Limb (tissue), 2 donors: ENCODE measurements at regions not wholly inside any gene's neighbourhood (a gene's known extent, or its start where the extent isn't known, plus 50 kb on each side); places are given as distances from the start of the nearest gene placed in this dataset.
"Not testable (repeated sequence)": the region's sequence is repeated elsewhere in the genome, so short reads cannot be mapped to it uniquely, and the experiment has no call there.

Source experiments
- DNase-seq, 2 donors: peaks; one replicate each; pipeline ENCODE4 v3.0.0-alpha.2; 2016; ENCODE audit errors: extremely low spot score in 2 of 2

DNA sequence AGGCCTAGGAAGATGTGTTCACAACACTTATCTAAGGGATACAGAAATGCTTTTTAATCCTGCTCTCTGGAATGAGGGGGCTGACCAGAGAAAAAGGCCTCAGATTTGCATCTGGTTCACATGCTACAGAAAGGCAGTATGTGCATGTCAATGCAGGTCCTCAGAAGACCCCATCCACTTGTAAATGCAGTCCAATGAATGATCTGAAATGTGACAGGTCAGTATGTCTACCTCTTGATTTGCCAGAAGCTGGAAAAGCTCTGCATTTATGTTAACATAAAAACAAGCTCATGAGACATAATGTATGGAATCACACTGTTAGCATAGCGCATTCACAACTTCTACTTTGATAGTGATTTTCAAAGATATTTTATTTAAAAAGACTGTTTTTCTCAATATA, 367.4 kb upstream of the CHORDC1 start:
- no peak for DNase-seq

DNA sequence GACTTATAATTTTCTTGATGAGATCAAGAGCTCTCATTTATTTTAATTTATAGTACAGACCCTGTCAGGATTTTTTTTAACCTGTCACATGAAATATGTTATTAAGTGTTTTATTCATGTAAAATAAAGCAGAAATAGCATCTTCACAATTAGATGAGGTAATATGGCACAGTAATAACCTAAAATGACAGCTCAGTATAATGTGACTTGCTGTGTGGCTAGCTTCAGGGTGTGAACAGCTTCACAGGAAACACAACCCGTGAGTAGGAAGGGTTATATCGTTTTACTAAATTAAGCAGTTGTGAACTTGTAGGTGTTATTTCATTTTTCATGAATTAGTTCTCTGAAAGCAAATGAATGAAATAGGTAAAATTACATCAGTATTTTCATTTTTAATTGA, 366.9 kb upstream of the CHORDC1 start:
- no peak for DNase-seq

DNA sequence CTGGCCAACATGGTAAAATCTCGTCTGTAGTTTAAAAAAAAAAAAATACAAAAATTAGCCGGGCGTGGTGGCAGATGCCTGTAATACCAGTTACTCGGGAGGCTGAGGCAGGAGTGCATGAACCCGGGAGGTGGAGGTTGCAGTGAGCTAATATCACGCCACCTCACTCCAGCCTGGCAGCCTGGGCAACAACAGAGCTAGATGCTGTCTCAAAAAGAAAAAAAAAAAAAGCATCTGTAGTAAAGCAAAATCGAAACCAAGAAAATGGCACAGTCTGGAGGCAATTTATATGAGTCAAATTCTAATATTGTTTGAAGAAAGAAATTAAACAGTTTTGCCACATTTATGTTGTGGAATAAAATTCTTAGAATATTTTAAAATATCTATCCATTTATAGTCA, 365.0 kb upstream of the CHORDC1 start:
- DNase-seq = no peak

DNA sequence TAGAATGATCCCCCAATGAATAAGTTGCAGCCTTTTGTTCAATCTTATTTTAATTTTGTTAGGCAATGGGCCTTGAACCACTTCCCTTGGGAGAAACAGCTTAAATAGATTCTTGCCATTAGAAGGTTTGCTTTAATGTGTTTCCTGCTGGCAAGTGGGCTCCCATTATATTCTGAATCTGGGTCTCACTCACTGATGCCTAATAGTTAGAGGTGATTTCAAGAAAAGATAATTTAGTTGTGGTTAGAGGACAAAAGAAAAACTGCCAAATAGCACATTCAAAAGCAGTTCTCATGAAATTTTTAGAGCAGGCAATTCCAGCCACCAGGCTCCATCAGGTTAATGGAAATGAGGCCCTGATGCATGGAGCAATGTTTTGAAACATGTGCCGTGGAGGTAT, 362.6 kb upstream of the CHORDC1 start:
- no peak for DNase-seq

DNA sequence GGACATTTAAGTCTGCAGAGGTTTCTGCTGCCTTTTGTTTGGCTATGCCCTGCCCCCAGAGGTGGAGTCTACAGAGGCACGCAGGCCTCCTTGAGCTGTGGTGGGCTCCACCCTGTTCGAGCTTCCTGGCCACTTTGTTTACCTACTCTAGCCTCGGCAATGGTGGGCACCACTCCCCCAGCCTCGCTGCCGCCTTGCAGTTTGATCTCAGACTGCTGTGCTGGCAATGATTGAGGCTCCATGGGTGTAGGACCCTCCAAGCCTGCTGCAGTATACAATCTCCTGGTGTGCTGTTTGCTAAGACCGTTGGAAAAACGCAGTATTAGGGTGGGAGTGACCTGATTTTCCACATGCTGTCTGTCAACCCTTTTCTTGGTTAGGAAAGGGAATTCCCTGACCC, 360.1 kb upstream of the CHORDC1 start:
- not testable (repeated sequence) for DNase-seq

DNA sequence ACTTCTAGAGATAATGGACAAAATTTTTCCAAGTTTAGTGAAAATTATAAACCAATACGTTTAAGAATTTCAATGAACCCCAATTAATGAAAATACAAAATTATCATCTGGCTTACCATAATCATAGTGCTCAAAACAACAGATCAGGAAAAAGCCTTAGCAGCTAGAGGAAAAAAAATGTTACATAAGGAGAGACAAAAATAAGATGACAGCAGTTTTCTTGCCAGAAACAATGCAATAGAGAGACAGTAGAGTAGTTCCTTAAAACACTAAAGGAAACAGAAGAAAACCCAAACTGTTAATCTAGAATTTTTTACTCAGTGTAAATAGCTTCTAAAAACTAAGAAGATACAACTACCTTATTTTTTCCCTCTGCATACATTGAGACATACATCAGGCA, 341.7 kb upstream of the CHORDC1 start:
- no peak for DNase-seq

DNA sequence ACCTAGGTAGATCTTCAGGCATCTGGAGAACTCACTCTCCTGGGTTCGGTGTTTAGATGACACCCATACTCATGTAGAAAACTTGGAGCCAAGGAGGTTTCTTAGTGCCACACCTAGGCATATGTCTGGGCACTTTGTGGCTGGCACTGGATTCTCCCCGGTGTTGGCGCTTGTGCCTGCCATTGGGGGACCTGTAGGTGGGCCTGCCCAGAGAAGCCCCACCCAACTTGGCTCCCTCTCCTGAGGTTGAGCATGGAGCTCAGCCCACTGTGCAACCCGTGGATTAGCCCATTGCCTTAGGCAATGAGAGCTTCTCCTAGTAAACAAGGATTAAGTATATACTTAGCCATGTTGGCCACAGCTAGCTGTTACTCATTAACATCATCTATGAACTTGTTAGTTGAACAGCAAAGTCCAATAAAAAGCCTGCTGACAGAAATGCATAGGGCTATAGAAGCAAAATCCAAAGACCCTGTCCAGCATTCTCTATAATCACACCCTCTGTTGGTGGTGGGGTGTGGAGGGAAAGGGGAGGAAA, 335.5 kb upstream of the CHORDC1 start:
- DNase-seq = no peak

DNA sequence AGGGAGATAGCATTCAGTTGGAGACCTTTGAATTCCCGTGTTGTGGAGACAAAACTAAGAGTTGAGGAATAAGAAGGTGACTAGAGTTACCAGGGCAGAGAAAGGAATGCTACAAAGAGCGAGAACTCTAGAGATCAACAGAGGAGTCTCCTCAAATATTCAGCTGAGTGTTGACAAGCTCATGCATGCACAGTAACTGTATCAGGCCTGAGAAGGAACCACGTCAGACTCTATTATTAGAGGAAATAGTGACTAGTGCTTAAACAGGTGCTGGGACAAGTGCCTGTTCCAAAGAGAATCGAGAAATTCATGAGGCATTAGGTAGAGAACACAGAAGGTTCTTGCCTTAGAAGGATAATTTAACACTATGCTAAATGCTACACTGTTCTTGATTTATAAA, 333.8 kb upstream of the CHORDC1 start:
- DNase-seq = peak in 1 of 2 donors; percentile 27

DNA sequence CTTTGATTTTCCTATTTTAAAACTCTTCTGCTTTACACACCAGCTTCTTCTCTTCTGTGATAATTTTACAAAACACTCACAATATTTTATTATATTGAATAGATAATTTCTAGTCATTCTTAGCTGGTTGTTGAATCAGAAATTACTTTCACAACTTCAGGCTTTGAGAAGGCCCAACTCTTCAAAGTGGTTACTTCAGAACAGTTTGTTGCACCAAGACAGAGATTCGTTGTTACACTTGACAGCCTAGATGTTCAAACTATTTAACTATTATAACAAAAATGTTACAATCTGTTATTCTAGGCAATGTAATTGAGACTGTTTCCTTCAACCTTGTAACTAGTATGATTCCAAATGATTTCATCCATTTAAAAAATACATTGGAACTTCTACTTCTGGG, 333.2 kb upstream of the CHORDC1 start:
- no peak for DNase-seq

DNA sequence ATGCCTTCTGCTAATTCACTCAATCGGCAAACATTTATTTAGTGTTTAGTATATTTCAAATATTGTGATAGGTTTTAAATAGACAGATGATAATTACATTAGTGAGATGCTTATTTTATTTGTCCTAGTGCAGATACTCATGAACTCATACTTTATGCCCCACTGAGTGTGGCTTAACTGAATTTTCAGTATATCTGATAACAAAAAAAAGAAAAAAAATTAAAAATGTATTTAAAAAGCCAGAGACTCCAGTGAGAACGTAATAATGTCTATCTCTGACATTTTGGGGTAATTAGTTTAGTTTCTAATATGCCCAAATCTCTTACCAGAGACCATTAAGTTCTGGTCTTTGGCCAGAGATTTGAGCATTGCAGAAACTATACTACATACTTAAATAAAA, 332.6 kb upstream of the CHORDC1 start:
- no peak for DNase-seq

DNA sequence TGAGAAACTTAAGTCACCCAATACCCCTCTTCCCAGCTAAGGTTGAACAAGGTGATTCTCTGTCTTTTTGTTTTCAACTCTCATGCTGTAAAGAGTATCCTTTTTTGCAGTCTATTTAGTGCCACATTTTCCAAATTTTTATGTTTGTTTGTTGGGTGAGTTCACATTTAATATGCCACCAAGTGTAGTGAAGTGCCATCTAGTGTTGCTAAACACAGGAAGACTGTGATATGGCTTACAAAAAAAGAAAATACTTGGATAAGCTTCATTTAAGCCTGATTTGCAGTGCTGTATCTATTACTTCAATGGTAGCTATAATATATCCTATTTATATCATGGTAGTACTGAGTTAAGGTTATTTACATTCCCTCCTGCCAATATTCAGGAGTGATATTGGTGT, 319.2 kb upstream of the CHORDC1 start:
- DNase-seq = no peak

DNA sequence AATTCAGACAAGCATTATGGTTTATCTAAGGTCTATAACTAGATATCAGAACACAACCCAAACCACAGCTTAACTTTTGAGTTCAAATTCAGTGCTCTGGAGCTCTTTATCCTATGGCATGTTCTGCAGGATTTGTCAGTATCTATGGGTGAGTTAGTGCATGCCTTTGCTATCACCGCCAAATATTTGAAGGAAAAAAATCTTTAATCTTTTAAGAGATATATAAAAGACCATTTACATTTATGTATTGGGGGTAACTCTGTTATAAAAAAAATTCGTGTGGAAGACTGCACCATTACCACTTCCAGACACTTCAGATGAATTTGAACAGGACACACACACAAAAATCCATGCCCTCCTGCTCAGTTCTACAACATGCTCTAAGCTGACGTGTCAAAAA, 313.5 kb upstream of the CHORDC1 start:
- no peak for DNase-seq

DNA sequence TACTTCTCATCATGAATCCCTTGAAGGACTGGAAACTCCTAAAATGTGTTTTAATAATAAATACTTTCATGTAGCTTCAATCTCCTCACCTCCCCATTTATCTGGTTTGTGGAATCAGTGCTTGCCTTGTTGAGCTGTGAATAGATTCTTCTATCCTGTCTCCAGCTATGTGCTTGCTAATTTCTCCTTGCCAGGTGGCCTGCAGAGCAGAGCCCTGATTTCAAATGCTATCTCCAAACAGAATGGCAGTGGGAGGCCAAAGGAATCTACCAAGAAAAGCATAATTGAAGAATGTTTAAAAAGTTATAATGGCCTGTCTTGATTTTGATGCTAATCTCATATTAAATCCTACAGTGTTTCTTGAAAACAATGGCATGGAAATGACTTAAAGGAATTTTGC, 309.3 kb upstream of the CHORDC1 start:
- no peak for DNase-seq

DNA sequence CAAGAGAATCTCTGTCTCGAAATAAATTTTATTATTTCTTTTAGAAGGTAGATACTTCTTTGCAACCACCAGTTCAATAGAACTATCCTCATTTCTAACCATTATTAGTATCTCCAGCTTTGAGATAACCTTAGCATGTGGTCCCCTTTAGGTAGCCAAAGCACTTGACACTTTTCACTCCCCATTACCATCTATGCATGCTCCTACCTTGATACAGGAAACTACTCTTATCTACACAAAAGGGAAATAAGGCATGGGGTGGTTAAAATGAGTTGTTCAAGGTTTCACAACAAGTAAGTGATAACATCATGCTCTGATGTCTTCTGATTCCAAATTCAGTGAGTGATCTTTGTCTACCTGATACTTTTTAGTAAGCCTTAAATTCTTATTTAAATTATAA, 308.2 kb upstream of the CHORDC1 start:
- DNase-seq = no peak

DNA sequence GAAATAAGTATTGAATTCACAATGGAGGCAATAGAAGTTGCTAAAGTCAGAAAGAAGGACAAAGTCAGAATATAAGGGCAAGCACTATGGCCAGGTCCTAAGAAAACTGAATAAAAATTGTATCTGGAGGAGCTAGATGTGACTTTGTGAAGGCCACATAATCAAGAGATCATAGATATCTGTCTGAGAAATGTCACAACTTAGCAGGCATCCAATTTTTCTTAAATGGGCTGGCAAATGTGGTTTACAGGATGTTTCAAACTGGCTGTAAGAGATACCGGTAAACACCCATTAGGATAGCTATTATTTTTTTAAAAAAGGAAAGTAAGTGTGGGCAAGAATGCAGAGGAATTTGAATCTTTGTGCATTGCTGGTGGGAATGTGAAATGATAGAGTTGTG, 303.1 kb upstream of the CHORDC1 start:
- no peak for DNase-seq

DNA sequence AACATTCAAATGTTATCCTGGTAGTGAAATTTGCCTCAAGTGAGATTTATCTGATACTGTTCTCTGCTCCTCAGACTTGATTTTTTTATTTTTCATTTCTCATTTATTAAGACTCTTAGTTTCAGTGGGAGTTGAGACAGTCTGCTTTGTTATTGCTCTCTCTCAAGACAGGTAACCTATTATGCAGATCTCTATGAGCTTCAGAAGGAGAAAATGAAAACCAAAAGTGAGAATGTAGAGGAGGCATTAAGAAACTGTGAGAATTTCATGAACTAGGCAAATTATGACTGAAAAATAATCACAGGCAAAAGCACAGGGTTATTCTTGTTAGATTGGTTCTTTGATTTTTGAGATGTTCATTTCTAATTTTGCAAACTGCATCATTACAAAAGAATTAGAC, 290.0 kb upstream of the CHORDC1 start:
- no peak for DNase-seq

DNA sequence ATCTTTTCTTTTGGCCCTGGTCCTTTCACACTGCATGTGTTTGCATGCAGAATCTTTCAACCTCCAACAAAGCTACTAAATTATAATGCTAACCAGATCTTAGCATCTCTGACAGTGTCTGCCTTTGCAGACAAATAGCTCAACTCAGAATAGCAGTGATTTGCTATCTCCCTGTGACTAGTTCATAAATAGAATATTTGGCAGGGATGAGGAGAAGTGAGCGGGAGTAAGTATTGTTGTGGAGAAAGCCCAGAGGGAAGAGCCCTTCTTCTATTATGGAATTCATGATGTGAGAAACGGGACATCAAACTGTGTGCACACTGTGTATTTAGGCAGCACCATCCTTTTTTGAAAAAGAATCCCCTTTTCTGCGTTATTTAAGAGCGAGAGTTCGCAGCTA, 288.0 kb upstream of the CHORDC1 start:
- DNase-seq = no peak

DNA sequence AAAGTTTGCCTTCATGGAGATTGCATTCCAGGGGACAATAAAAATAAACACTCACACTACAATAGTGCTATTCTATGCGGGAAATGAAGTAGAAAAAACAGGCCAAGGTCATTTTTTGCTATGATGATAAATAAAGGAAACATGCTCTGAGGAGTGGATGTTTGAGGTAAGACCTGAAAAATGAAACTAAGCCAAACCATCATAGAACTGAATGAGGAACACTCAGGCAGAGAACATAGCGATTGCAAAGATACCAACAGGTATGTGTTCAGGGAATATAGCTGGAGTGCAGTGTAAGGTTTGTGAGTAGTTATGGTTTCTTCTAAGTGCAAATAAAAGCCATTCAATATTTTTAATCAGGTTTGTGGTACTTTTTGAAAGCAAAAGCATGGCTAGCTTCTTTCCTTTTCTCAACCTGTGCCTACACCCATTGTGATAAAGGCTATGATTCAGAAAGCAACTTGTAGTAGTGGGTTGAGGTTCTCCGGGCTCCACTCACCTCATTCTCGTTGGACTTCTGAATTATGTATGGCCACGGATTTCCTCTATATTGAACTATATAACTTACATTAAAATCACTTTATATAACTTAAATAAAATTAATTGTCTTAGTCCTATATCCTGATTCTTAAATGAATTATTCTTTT, 278.2 kb upstream of the CHORDC1 start:
- no peak for DNase-seq

DNA sequence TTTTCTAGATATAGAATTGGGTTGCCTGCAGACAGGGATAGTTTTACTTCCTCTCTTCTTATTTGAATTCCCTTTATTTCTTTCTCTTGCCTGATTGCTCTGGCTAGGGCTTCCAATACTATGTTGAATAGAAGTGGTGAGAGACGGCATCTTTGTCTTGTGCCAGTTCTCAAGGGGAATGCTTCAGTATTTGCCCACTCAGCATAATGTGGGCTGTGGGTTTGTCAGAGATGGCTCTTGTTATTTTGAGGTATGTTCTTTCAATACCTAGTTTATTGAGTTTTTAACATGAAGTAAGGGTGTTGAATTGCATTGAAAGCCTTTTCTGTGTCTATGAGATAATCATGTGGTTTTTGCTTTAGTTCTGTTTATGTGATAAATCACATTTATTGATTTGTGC, 273.9 kb upstream of the CHORDC1 start:
- no peak for DNase-seq

DNA sequence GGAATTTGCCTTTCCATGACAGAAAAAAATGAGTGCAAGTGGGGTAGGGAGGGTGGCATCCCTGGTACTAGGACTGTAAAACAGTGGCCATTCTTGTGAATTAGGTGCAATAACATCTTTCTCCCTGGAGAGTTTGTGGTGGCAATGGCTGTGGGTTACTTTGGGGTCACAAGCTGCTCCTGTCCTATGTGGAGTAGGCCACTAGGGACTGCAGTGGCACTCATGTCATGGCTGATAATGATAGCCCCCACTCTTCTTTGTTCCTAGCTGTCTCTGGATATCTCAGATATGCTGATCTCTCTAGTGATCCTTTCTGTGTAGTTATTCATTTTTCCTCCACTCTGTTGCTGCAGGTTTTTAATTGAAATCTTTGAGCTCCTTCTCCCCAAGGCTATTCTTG, 270.5 kb upstream of the CHORDC1 start:
- DNase-seq = no peak

DNA sequence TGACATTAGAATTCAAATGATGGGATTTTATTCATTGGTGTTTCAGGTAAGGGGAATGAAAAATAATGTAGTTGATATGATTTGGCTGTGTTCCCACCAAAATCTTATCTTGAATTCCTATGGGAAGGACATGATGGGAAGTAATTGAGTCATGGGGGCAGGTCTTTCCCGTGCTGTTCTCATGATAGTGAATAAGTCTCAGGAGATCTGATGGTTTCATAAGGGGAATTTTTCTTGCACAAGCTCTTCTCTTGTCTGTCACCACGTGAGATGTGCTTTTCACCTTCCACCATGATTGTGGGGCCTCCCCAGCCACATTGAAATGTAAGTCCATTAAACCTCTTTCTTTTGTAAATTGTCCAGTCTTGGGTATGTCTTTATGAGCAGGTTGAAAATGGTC, 268.6 kb upstream of the CHORDC1 start:
- DNase-seq = no peak

DNA sequence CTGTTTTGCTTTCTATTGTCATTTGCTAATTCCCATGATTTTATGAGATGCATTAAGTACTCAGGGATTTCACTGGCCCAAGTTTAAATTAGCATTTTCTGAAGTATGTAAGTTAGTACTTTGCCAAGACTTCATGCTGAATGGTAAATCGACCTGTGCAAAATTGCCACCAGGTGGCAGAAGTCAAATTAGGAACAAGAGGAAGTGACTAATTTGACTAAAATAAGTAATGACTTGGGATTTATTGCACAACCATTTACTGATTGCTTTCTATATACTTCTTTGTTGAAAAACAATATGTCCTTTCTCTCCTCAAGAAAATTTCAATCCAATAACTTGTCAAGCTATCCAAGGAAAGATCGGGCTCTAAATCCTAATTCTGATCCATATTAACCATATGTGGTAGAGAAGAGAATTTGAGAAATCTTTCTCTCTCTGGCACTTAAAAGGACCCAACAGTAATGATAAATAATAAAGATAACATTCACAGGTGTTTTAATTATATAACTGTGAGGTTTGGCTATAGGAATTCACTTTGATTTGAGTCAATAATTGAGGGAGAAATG, 253.7 kb upstream of the CHORDC1 start:
- DNase-seq = peak in 1 of 2 donors; percentile 31

DNA sequence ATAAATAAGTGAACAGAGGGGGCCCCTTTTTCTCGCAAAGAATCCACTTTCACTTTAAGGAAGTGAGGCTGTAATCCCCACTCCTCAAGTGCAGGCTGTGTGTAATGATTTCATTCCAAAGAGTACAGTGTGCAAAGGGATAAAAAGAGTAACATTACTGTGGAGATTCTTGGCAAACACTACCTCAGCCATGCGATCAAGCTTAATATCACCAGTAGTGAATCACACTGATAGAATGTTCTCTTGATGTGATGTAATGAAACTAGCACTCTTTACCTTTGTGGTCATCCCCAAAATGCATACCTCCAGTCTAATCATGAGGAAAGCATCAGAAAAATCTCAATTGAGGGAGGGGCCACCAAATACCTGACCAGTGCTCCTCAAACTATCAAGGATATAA, 246.1 kb upstream of the CHORDC1 start:
- no peak for DNase-seq

DNA sequence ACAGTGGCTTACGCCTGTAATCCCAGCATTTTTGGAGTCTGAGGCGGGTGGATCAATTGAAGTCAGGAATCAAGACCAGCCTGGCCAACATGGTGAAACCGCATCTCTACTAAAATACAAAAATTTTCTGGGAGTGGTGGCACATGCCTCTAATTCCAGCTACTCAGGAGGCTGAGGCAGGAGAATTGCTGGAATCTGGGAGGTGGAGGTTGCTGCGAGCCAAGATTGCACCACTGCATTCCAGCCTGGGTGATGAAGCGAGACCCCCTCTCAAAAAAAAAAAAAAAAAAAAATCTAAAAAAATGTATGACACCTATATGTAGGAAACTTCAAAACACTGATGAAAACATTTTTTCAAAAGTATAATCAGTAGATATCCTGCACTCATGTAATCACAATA, 242.7 kb upstream of the CHORDC1 start:
- DNase-seq = no peak
